Activated naive CD4-positive, alpha-beta T cell treated with anti-CD3 and anti-CD28 coated beads for 36 hours (primary cell): ENCODE measurements at regions not wholly inside any gene's neighbourhood (a gene's known extent, or its start where the extent isn't known, plus 50 kb on each side); places are given as distances from the start of the nearest gene placed in this dataset.
"Not testable (repeated sequence)": the region's sequence is repeated elsewhere in the genome, so short reads cannot be mapped to it uniquely, and the experiment has no call there.

Source experiments
- CTCF ChIA-PET: fragments of 350-600 bp; sonication (Branson Sonifier 250); formaldehyde crosslinking; loops from one replicate; lab custom pipeline; 2021; ENCODE audit warnings: antibody characterized with exemption; lab: Charles Lee
- DNase-seq: peaks from one replicate; pipeline ENCODE4 v3.0.0-alpha.2; 2020
- H3K27ac Mint-ChIP-seq: one replicate; pipeline ENCODE4 v1.8.0; 2021; ENCODE audit warnings: mild to moderate bottlenecking, mixed read lengths
- H3K27me3 Mint-ChIP-seq: one replicate; pipeline ENCODE4 v1.8.0; 2021; ENCODE audit warnings: low read depth, mixed read lengths
- H3K36me3 Mint-ChIP-seq: one replicate; pipeline ENCODE4 v1.8.0; 2021; ENCODE audit warnings: low read depth, mixed read lengths
- H3K4me1 Mint-ChIP-seq: one replicate; pipeline ENCODE4 v1.8.0; 2021; ENCODE audit warnings: low read depth, mixed read lengths
- H3K4me3 Mint-ChIP-seq: one replicate; pipeline ENCODE4 v1.8.0; 2021; ENCODE audit warnings: mild to moderate bottlenecking, moderate library complexity, mixed read lengths
- H3K9me3 Mint-ChIP-seq: one replicate; pipeline ENCODE4 v1.8.0; 2021; ENCODE audit warnings: mixed read lengths
- intact Hi-C: fragments of 100-400 bp; cut with micrococcal nuclease; formaldehyde crosslinking; loops from one replicate; pipeline ENCODE4 v1.15.1; 2023

DNA sequence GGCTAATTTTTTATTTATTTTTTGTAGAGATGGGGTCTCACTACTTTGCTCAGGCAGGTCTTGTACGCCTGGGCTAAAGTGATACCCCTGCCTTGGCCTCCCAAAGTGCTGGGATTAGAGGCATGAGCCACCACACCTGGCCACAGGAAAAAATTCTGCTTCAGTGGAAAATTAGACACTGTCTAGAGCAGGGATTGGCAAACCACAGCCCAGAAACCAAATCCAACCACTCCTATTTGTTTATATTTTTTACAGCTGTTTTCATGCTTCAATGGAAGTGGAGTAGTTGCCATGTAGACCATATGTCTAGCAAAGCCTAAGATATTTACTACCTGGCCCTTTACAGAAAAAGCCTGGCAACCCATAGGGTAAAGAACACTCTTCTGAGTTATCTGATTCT is 123.7 kb upstream of the MRI1 start:
- no peak for DNase-seq
- intact Hi-C loops, result no loop called here
- Mint-ChIP-seq H3K27me3 (peaks cover 9% of the 10 kb centered on the region), H3K27ac (no peak overlapping the region), H3K36me3 (no peaks in the 10 kb centered on the region), H3K4me1 (no peaks in the 10 kb centered on the region), H3K9me3 (no peaks in the 10 kb centered on the region), H3K4me3 (no peak overlapping the region)
- CTCF ChIA-PET, result no interaction called here

DNA sequence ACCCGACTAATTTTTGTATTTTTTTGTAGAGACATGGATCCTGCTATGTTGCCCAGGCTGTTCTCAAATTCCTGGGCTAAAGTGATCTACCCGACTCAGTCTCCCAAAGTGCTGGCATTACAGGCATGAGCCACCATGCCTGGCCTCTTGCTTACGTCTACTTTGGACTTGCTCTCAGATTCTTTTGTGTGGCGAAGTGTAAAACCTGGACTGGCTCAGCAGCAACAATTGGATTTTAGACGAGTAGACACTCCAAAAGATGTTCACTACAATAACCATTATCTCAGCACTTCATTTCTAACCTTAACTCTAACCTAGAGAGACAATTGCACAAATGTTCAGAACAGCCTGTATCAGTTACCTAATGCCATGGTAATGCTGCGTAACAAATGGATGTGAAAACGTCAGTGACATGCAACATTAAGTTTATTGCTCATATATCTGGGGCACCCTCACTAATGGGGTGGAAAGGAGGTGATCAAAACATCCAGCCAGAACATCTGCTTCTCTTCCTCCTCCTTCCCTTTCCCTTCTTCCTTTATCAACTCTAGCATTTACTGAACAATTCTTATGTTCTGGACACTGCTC is 124.9 kb upstream of the MRI1 start:
- intact Hi-C loops, result no loop called here
- CTCF ChIA-PET, result no interaction called here
- Mint-ChIP-seq H3K27ac (no peak overlapping the region), H3K36me3 (no peaks in the 10 kb centered on the region), H3K4me3 (no peak overlapping the region), H3K27me3 (peaks cover 9% of the 10 kb centered on the region), H3K9me3 (no peaks in the 10 kb centered on the region), H3K4me1 (no peaks in the 10 kb centered on the region)
- no peak for DNase-seq

DNA sequence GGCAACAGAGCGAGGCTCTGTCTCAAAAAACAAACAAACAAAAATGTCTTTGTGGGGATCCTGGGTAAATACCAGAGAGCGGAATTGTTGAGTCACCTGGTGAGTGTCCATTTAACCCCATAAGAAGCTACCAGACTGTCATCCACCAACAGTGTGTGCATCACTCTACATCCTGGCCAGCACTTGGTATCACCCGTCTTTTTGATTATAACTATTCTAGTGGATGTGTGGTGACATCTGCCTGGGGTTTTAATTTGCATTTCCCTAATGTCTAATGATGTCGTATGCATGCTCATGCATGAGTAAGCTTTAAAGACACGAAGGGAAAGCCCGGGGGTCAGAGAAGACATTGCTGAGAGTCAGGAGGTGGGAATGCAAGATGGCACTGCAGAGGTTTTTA is 126.7 kb upstream of the MRI1 start:
- DNase-seq, result no peak
- H3K4me3 Mint-ChIP-seq, result no peak overlapping the region
- CTCF ChIA-PET, result no interaction called here
- peaks cover 6% of the 10 kb centered on the region for H3K27me3 Mint-ChIP-seq
- no peaks in the 10 kb centered on the region for H3K36me3 Mint-ChIP-seq
- intact Hi-C loops, result no loop called here
- no peaks in the 10 kb centered on the region for H3K4me1 Mint-ChIP-seq
- no peaks in the 10 kb centered on the region for H3K9me3 Mint-ChIP-seq
- H3K27ac Mint-ChIP-seq, result no peak overlapping the region

DNA sequence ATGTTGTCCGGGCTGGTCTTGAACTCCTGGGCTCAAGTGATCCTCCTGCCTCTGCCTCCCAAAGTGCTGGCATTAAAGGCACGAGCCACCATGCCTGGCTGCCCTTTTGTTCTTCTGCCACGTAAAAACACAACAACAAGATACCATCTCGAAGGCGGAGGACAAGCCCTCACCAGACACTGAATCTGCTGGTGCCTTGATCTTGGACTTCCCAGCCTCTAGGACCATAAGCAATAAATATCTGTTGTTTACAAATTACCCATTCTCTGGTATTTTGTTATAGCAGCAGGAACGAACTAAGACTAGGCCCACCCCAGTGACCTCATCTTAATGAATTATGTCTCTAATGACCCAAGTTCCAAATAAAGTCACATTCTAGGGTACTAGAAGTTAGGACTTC is 128.4 kb upstream of the CACNA1A start:
- peaks cover 10% of the 10 kb centered on the region for H3K27me3 Mint-ChIP-seq
- CTCF ChIA-PET, result no interaction called here

DNA sequence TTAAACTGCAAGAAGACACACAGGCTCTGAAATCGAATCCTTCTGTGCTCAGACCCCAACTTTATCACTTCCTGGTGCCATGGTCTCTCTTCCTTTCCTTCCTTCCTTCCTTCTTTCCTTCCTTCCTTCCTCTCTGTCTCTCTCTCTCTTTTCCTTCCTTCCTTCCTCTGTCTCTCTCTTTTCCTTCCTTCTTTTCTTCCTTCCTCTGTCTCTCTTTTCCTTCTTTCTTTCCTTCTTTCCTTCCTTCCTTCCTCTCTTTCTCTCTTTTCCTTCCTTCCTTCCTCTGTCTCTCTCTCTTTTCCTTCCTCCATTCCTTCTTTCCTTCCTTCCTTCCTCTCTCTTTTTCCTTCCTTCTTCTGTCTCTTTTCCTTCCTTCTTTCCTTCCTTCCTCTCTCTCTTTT is 127.2 kb upstream of the CACNA1A start:
- Mint-ChIP-seq H3K4me3 (no peak overlapping the region), H3K27ac (no peak overlapping the region), H3K4me1 (peaks cover 5% of the 10 kb centered on the region), H3K9me3 (no peaks in the 10 kb centered on the region), H3K27me3 (peaks cover 10% of the 10 kb centered on the region), H3K36me3 (no peaks in the 10 kb centered on the region)
- intact Hi-C loops, result no loop called here
- no peak for DNase-seq
- CTCF ChIA-PET, result no interaction called here

More for the DNA sequence above, 128.4 kb upstream of the CACNA1A start:
- Mint-ChIP-seq H3K27ac (no peak overlapping the region), H3K9me3 (no peaks in the 10 kb centered on the region), H3K4me1 (peaks cover 3% of the 10 kb centered on the region), H3K36me3 (no peaks in the 10 kb centered on the region), H3K4me3 (no peak overlapping the region)
- intact Hi-C loops, result no loop called here
- DNase-seq, result no peak

DNA sequence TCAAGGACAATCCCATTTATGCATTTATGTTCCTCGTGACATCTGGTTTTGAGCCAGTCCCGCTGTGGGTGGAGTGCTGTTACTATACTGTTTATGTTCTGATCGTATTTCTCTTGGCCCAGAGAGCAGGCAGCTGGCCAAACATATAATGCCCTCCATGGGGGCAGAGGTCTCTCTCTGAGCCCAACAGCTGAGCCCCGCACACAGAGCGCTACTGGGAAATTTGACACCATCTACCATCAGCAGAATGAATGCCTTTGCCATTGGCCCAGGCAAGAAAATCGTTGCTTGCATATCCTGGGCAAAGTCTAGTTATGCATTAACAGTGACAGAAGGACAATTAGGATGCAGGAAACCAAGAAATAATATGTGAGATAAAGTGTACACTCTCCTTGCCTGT is 126.8 kb upstream of the CACNA1A start:
- Mint-ChIP-seq H3K27me3 (peaks cover 10% of the 10 kb centered on the region), H3K4me3 (no peak overlapping the region), H3K4me1 (peaks cover 5% of the 10 kb centered on the region), H3K9me3 (no peaks in the 10 kb centered on the region), H3K27ac (no peak overlapping the region), H3K36me3 (no peaks in the 10 kb centered on the region)
- intact Hi-C loops, result no loop called here
- CTCF ChIA-PET, result no interaction called here
- DNase-seq, result no peak

DNA sequence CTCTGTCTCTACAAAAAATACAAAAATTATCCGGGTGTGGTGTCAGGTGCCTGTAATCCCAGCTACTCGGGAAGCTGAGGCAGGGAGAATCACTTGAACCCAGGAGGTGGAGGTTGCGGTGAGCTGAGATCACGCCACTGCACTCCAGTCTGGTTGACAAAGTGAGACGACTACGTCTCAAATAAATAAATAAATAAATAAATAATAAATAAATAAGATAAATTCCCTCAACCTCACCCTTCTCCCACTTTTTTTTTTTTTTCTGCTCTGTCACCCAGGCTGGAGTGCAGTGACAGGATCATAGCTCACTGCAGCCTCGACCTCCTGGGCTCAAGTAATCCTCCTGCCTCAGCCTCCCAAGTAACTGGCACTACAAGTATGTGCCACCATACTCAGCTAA is 125.9 kb upstream of the CACNA1A start:
- H3K27ac Mint-ChIP-seq, H3K4me3 Mint-ChIP-seq, H3K9me3 Mint-ChIP-seq, H3K36me3 Mint-ChIP-seq, DNase-seq, intact Hi-C loops, H3K4me1 Mint-ChIP-seq, CTCF ChIA-PET: not testable (repeated sequence)
- peaks cover 10% of the 10 kb centered on the region for H3K27me3 Mint-ChIP-seq

DNA sequence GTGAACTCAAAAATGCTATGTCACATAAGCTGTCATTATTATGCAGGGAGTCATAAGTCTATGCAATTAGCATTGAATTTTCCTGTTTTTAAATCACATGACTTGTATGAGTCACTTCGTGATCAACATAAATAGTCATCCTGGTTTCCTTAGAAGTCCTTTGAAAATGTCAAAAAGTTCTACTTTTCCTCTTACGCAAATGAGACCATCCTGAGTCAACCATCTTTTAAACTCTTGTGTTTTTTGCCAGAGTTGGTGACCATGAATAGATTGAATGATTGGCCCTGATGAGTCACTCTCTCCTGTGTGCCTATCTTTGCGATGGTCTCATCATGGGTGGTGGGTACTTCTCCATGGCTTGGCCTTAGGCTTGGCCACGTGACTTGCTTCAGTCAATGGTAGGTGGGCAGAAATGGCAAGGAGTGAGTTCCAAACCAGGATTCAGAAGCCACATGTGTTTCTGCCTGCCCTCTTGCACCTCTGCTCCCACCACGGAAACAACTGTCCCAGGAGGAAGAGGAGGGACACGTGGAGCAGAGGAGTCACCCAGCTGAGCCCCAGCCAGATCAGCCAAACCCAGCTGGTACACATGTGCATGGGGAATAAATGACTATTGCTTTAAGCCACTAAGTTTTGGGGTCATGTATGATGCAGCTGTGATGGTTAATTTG is 123.5 kb upstream of the CACNA1A start:
- Mint-ChIP-seq H3K27me3 (peaks cover 19% of the 10 kb centered on the region), H3K9me3 (no peaks in the 10 kb centered on the region), H3K4me1 (peaks cover 5% of the 10 kb centered on the region), H3K27ac (no peak overlapping the region), H3K4me3 (no peak overlapping the region), H3K36me3 (no peaks in the 10 kb centered on the region)
- intact Hi-C loops, result no loop called here
- CTCF ChIA-PET, result interaction anchor here (0.6 kb wide), 1 partner anchor 141 kb away, joined by 3 read pairs; no protein-coding TSS in a partner anchor
- DNase-seq, result no peak

DNA sequence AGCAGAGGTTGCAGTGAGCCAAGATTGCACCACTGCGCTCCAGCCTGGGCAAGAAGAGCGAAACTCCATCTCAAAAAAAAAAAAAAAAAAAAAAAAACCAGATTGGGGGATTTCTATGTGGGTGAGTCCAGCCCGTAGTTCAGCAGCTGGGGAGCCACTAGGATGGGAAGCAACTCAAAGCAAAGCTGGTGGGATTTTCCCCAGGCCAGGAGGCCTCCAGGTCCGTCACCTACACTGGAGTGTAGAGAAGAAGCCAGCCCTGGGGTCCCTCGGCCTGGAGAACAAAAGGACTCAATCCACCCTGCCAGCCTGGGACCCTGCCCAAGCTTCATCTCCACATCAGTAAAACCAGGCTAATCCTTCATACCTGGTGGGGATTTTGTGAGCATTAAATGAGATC is 121.3 kb upstream of the CACNA1A start:
- Mint-ChIP-seq H3K27ac (no peak overlapping the region), H3K36me3 (no peaks in the 10 kb centered on the region), H3K9me3 (no peaks in the 10 kb centered on the region), H3K27me3 (peaks cover 39% of the 10 kb centered on the region), H3K4me3 (no peak overlapping the region), H3K4me1 (peaks cover 5% of the 10 kb centered on the region)
- DNase-seq, result no peak
- intact Hi-C loops, result no loop called here
- CTCF ChIA-PET, result no interaction called here

DNA sequence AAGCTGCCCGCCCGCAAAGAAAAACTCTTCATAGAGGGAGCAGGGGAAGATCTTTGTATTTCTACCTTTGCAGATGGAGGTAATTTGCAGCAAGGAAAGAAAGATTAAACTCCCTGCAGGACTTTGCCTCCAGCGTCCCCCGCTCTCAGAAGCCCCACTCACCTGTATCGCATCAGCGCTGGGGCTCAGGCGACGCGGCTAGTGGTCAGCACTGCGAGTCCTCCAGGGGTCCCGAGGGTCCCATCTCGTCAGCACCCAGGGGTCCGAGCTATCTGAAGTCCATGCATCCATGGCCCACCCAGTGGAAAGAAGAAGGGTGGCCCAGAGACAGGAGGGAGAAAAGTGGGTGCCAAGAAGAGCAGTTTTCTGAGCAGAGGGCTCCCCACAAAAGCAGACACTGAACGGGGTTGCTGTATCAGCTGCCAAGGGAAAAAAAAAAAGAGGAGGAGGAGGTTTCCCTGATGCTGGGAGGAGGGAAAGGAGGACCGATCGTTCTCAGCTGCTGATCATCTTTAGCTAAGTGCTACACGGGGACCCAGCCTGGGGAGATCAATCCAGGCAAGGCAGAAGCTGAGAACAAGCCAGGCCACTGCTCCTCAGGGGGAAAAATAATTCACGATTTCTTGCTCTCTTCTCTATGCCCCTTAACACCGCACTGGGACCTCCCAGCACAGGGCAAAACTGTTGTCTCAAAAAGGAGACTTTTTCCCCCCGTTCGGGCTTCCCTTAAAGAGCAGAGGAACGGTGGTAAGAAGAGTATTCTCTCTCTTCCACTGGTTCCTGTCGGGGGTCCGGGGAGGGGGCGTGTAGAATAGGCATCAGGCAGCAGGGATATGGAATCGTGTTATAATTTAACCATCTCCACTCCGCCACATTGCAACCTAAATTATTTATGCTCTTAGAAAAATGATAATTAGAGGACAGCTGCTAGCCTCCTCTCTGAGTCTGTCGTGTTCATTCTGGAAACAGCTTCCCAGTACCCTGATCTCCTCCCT is 117.7 kb upstream of the CACNA1A start:
- Mint-ChIP-seq H3K27me3 (peaks cover 43% of the 10 kb centered on the region), H3K4me1 (peaks cover 2% of the 10 kb centered on the region), H3K36me3 (no peaks in the 10 kb centered on the region), H3K9me3 (no peaks in the 10 kb centered on the region), H3K4me3 (no peak overlapping the region), H3K27ac (no peak overlapping the region)
- CTCF ChIA-PET, result interaction anchor here (0.5 kb wide), 1 partner anchor 172 kb away, joined by 3 read pairs; no protein-coding TSS in a partner anchor
- DNase-seq, result no peak
- intact Hi-C loops, result no loop called here

DNA sequence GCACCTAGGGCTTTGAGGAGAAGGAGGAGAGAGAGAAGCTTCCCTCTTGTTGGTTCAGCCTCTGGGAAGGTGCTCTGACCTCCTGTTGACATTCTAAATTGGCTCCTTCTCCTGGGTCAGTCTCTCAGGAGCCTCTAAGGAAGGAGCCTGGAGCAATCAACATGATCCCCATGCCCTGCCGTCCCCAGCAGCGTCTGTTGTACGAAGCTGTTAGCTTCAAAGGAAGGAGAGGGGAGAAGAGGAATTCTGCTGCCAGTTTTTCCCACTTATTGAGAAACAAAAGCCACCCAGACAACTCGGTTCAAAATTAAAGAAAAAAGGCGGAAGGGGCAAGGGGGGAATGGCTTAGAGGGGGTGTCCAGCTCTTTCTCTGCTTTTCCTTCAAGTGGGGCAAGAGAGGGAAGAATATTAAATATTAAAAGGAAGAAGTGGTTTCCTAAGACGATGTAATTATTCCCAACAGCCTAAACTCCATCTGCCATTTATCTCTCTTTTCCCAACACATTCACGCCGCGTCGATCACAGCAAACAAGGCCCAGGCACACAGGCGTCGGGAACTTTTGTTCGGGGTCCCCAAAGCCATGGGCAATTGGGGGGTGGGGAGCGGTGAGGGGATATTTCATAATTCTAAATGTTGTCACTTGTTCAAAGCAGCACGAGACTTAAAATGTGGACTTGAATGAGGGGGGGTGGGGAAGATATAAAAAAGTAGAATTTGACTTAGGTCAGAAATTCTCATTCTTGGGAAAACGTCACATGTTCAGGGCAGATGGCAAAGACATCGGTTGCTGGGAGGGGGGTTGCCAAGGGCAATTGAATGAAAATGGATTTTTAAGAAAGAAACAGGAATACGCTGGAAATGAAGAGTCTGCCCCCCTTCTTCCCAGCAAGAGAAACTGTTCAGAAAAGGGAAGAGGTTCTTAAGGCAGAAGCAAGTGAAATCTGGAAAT is 116.8 kb upstream of the CACNA1A start:
- no peak for DNase-seq
- CTCF ChIA-PET, result interaction anchor here (0.5 to 1.1 kb wide), 2 partner anchors 98 to 173 kb away, joined by 3 read pairs; no protein-coding TSS in a partner anchor
- Mint-ChIP-seq H3K27me3 (peaks cover 47% of the 10 kb centered on the region), H3K27ac (no peak overlapping the region), H3K4me3 (no peak overlapping the region), H3K9me3 (no peaks in the 10 kb centered on the region), H3K4me1 (peaks cover 2% of the 10 kb centered on the region), H3K36me3 (no peaks in the 10 kb centered on the region)
- intact Hi-C loops, result no loop called here
